ENCODE measurements at regions not wholly inside any gene's neighbourhood (a gene's known extent, or its start where the extent isn't known, plus 50 kb on each side); places are given as distances from the start of the nearest gene placed in this dataset.

DNA sequence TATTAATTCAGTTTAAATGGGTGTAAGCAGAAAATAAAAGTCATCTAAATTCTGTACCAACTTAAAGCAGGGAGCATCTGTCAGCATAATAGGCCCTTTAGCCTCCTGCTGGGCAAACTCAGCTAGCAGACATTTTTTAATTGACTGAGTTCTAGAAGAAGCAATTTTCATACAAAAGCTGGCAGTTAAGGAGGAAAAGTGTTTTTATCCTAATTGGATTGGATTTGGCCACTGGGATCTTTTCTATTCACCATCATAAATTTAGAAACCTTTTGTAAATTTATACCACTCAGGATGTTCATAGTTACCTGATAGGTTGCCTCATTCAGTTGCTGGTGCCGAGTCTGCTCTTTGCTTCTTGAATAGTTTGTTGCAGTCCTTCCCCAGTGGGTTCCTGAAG is 262.7 kb upstream of the FSIP2 start:
- Histone ChIP-seq H3K27me3 (no peaks in the 10 kb centered on the region), H3K27ac (no peak overlapping the region), H3K36me3 (no peaks in the 10 kb centered on the region), H3K4me1 (no peaks in the 10 kb centered on the region), H3K4me3 (no peak overlapping the region), H3K9me3 (no peaks in the 10 kb centered on the region)
- no peak for TF ChIP-seq POLR2A (IDR thresholded peaks at IDR 0.05)
- TF ChIP-seq, protein P1, sequence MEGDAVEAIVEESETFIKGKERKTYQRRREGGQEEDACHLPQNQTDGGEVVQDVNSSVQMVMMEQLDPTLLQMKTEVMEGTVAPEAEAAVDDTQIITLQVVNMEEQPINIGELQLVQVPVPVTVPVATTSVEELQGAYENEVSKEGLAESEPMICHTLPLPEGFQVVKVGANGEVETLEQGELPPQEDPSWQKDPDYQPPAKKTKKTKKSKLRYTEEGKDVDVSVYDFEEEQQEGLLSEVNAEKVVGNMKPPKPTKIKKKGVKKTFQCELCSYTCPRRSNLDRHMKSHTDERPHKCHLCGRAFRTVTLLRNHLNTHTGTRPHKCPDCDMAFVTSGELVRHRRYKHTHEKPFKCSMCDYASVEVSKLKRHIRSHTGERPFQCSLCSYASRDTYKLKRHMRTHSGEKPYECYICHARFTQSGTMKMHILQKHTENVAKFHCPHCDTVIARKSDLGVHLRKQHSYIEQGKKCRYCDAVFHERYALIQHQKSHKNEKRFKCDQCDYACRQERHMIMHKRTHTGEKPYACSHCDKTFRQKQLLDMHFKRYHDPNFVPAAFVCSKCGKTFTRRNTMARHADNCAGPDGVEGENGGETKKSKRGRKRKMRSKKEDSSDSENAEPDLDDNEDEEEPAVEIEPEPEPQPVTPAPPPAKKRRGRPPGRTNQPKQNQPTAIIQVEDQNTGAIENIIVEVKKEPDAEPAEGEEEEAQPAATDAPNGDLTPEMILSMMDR (IDR thresholded peaks at IDR 0.05): no peak
- no peak for TF ChIP-seq POLR2AphosphoS5 (IDR thresholded peaks at IDR 0.05)
- no peak for DNase-seq (ENCODE audit: low spot score in 2 of 2)
- intact Hi-C loops (cut with DNase I; ENCODE audit: low total_unique reads): no loop called here

DNA sequence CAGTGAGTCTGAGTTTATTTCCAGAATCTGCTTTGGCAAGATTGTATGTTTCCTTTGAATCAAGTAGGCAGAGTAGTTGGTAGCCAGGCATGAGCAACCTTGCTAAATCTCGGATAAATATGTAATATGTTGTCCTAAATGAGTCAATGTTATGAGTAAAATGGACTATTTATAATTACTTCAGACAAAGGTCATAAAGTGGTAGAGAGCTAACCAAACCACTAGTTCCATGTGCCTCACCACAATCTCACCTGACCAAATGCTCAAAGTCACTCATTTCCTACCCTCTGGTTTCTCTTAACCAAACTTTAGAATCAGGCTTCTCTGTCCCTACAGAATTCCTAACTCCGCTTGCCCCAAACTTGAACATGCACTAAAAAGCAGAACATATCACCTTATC is 261.2 kb upstream of the FSIP2 start:
- Histone ChIP-seq H3K4me3 (no peak overlapping the region), H3K27ac (no peak overlapping the region), H3K4me1 (no peaks in the 10 kb centered on the region), H3K9me3 (no peaks in the 10 kb centered on the region), H3K36me3 (no peaks in the 10 kb centered on the region), H3K27me3 (no peaks in the 10 kb centered on the region)
- TF ChIP-seq POLR2A (IDR thresholded peaks at IDR 0.05) (no peak), POLR2AphosphoS5 (IDR thresholded peaks at IDR 0.05) (no peak)
- TF ChIP-seq, protein P1 (IDR thresholded peaks at IDR 0.05): no peak
- no peak for DNase-seq (ENCODE audit: low spot score in 2 of 2)
- intact Hi-C loops (cut with DNase I; ENCODE audit: low total_unique reads): no loop called here

DNA sequence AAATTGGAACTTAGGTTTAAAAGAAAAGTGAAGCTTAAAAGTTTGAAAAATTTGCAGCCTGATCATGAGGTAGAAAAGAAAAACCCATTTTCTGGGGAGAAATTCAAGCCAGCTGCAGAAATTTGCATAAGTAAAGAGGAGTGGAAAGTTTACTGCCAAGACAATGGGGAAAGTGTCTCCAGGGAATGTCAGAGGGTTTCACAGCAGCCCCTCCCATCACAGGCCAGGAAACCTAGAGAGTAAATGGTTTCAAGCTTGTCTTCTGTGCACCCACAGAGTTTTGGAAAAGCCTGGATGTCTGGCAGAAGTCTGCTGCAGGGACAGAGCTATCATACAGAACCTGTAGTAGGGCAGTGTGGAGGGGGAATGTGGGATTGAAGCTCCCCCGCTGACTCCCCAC is 254.0 kb upstream of the FSIP2 start:
- no peak overlapping the region for H3K27ac ChIP-seq
- no peak for DNase-seq (ENCODE audit: low spot score in 2 of 2)
- no peak overlapping the region for H3K4me3 ChIP-seq
- no peaks in the 10 kb centered on the region for H3K9me3 ChIP-seq
- no peaks in the 10 kb centered on the region for H3K4me1 ChIP-seq
- no peaks in the 10 kb centered on the region for H3K36me3 ChIP-seq
- intact Hi-C loops (cut with DNase I; ENCODE audit: low total_unique reads): no loop called here
- TF ChIP-seq POLR2AphosphoS5 (IDR thresholded peaks at IDR 0.05) (no peak), POLR2A (IDR thresholded peaks at IDR 0.05) (no peak)
- TF ChIP-seq, protein P1 (IDR thresholded peaks at IDR 0.05): no peak
- H3K27me3 ChIP-seq: no peaks in the 10 kb centered on the region

DNA sequence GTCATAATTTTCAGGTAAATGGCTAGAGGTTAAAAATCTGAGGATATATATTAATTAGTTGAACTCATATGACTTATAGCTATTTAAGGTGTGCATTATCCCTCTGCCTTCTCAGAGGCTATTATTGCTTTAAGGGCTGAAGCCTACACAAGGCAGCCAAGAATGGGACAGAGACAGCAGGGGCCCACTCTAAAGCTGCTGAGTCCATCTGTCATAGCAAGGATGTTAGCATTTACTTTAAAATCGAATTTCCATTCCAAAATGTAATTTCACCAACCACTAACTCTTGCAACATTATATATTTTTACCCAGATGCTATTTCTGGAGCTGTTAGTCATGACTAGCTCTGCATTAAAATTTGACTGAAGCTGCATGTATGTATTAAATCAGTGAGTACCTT is 236.3 kb upstream of the FSIP2 start:
- Histone ChIP-seq H3K27ac (no peak overlapping the region), H3K36me3 (no peaks in the 10 kb centered on the region), H3K4me3 (no peak overlapping the region), H3K9me3 (peaks cover 0 to 7% of the 10 kb centered on the region in 2 donors), H3K27me3 (no peaks in the 10 kb centered on the region), H3K4me1 (no peaks in the 10 kb centered on the region)
- intact Hi-C loops (cut with DNase I; ENCODE audit: low total_unique reads): no loop called here
- TF ChIP-seq, protein P1 (IDR thresholded peaks at IDR 0.05): no peak
- TF ChIP-seq POLR2AphosphoS5 (IDR thresholded peaks at IDR 0.05) (no peak), POLR2A (IDR thresholded peaks at IDR 0.05) (no peak)
- no peak for DNase-seq (ENCODE audit: low spot score in 2 of 2)

DNA sequence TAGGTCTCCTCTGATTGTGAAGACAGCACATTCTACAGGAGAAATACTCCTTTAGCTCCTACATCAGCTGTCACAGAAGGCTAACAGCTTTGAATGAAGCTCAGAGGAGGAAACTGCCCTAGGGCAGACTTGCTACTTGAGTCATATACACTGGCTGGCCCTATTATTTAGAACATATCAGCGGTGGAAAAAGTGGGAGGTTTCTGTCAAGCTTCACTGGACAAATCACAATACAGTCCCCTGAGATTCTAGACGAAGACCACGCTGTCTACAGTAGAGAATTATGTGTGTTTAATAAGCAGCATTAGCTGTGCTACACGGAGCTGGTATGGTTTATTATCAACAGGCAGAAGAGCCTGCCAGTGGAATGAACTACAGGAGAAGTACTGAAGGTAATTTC is 230.9 kb upstream of the FSIP2 start:
- intact Hi-C loops (cut with DNase I; ENCODE audit: low total_unique reads): no loop called here
- Histone ChIP-seq H3K4me1 (no peaks in the 10 kb centered on the region), H3K4me3 (no peak overlapping the region), H3K9me3 (peaks cover 0 to 47% of the 10 kb centered on the region in 2 donors), H3K27me3 (no peaks in the 10 kb centered on the region), H3K36me3 (no peaks in the 10 kb centered on the region), H3K27ac (no peak overlapping the region)
- DNase-seq (ENCODE audit: low spot score in 2 of 2): no peak
- TF ChIP-seq POLR2A (IDR thresholded peaks at IDR 0.05) (no peak), POLR2AphosphoS5 (IDR thresholded peaks at IDR 0.05) (no peak)
- TF ChIP-seq, protein P1 (IDR thresholded peaks at IDR 0.05): no peak
